Suprapubic skin (tissue), 4 donors: ENCODE measurements at regions not wholly inside any gene's neighbourhood (a gene's known extent, or its start where the extent isn't known, plus 50 kb on each side); places are given as distances from the start of the nearest gene placed in this dataset.

Source experiments
- DNase-seq, 2 donors: peaks; one replicate each; pipeline ENCODE4 v3.0.0-alpha.2; 2019; ENCODE audit warnings: low spot score in 2 of 2
- H3K27ac ChIP-seq: fragments of 200-600 bp; sonication (generic); one replicate; pipeline ENCODE4 v1.5.1; 2019
- H3K27me3 ChIP-seq: fragments of 200-600 bp; sonication (generic); one replicate; pipeline ENCODE4 v1.5.1; 2019
- H3K36me3 ChIP-seq: fragments of 200-600 bp; sonication (generic); one replicate; pipeline ENCODE4 v1.5.1; 2019
- H3K4me1 ChIP-seq: fragments of 200-600 bp; sonication (generic); one replicate; pipeline ENCODE4 v1.5.1; 2019
- H3K4me3 ChIP-seq: fragments of 200-600 bp; sonication (generic); one replicate; pipeline ENCODE4 v1.5.1; 2019; ENCODE audit warnings: mild to moderate bottlenecking
- H3K9me3 ChIP-seq: fragments of 200-600 bp; sonication (generic); one replicate; pipeline ENCODE4 v1.5.1; 2019
- CTCF ChIP-seq, 2 donors: fragments of 200-600 bp in 1 of 2; fragments of 450-650 bp in 1 of 2; sonication (generic) in 1 of 2; IDR thresholded peaks; one replicate each; pipeline ENCODE4 v1.5.1; 2016 to 2019; ENCODE audit warnings: antibody characterized with exemption in 2 of 2, mild to moderate bottlenecking in 1 of 2, moderate library complexity in 1 of 2
- EP300 ChIP-seq: sonication (generic); formaldehyde crosslinking; IDR thresholded peaks from one replicate; pipeline ENCODE4 v1.6.1; 2017; ENCODE audit warnings: antibody characterized with exemption
- POLR2A ChIP-seq, 2 donors: fragments of 450-650 bp; IDR thresholded peaks; one replicate each; pipeline ENCODE4 v1.6.1; 2017; ENCODE audit warnings: antibody characterized with exemption in 2 of 2, mild to moderate bottlenecking in 2 of 2, moderate library complexity in 2 of 2
- POLR2AphosphoS5 ChIP-seq, 3 donors: sonication (generic); formaldehyde crosslinking; IDR thresholded peaks; one replicate each; pipeline ENCODE4 v1.6.1; 2017; ENCODE audit warnings: antibody characterized with exemption in 3 of 3
- WGBS: methylation state at CpG from one replicate; pipeline ENCODE4 v1.1.5; 2018; 5-methylcytosine and 5-hydroxymethylcytosine counted together

GRCh38 chr1:228911225-228912210 is 176.2 kb downstream of the RHOU start:
- H3K9me3 ChIP-seq = no peaks in the 10 kb centered on the region
- H3K27ac ChIP-seq = no peak overlapping the region
- no peaks in the 10 kb centered on the region for H3K27me3 ChIP-seq
- H3K4me1 ChIP-seq = no peaks in the 10 kb centered on the region
- no peak overlapping the region for H3K4me3 ChIP-seq
- DNase-seq = no peak
- 75% methylated on average over 14 of the region's 14 CpGs for WGBS
- no peaks in the 10 kb centered on the region for H3K36me3 ChIP-seq
- TF ChIP-seq EP300 (no peak), CTCF (IDR thresholded peaks at IDR 0.05) (no peak), POLR2AphosphoS5 (IDR thresholded peaks at IDR 0.05) (no peak), POLR2A (IDR thresholded peaks at IDR 0.05) (no peak)

- Histone ChIP-seq H3K9me3 (no peaks in the 10 kb centered on the region), H3K27me3 (no peaks in the 10 kb centered on the region), H3K4me3 (no peak overlapping the region), H3K27ac (no peak overlapping the region), H3K36me3 (no peaks in the 10 kb centered on the region), H3K4me1 (no peaks in the 10 kb centered on the region)
- TF ChIP-seq EP300 = no peak
- 92% methylated on average over 8 of the region's 8 CpGs for WGBS
- no peak for DNase-seq
Measured at GRCh38 chr1:228913626-228914414, 178.5 kb downstream of the RHOU start.

GRCh38 chr1:228914700-228915099 is 179.4 kb downstream of the RHOU start:
- Histone ChIP-seq H3K27me3 (no peaks in the 10 kb centered on the region), H3K4me1 (no peaks in the 10 kb centered on the region), H3K9me3 (no peaks in the 10 kb centered on the region), H3K36me3 (no peaks in the 10 kb centered on the region), H3K4me3 (no peak overlapping the region), H3K27ac (no peak overlapping the region)
- DNase-seq = no peak
- no peak for TF ChIP-seq CTCF (IDR thresholded peaks at IDR 0.05)
- no peak for TF ChIP-seq POLR2AphosphoS5 (IDR thresholded peaks at IDR 0.05)
- TF ChIP-seq POLR2A (IDR thresholded peaks at IDR 0.05) = no peak
- no peak for TF ChIP-seq EP300
- WGBS = 79% methylated on average over 1 of the region's 1 CpG

GRCh38 chr1:228917342-228917741 is 182.1 kb downstream of the RHOU start:
- no peaks in the 10 kb centered on the region for H3K36me3 ChIP-seq
- no peaks in the 10 kb centered on the region for H3K9me3 ChIP-seq
- no peak overlapping the region for H3K27ac ChIP-seq
- no peak for DNase-seq
- H3K4me1 ChIP-seq = no peaks in the 10 kb centered on the region
- no peaks in the 10 kb centered on the region for H3K27me3 ChIP-seq
- H3K4me3 ChIP-seq = no peak overlapping the region
- 87% methylated on average over 9 of the region's 9 CpGs for WGBS
- TF ChIP-seq POLR2A (IDR thresholded peaks at IDR 0.05) (no peak), POLR2AphosphoS5 (IDR thresholded peaks at IDR 0.05) (no peak), CTCF (IDR thresholded peaks at IDR 0.05) (no peak), EP300 (no peak)

- TF ChIP-seq POLR2A (IDR thresholded peaks at IDR 0.05) (no peak), EP300 (no peak), CTCF (IDR thresholded peaks at IDR 0.05) (no peak), POLR2AphosphoS5 (IDR thresholded peaks at IDR 0.05) (no peak)
- no peak for DNase-seq
- whole genome bisulfite sequencing = 88% methylated on average over 2 of the region's 2 CpGs
- H3K27me3 ChIP-seq = no peaks in the 10 kb centered on the region
- no peak overlapping the region for H3K4me3 ChIP-seq
- no peaks in the 10 kb centered on the region for H3K9me3 ChIP-seq
- H3K27ac ChIP-seq = no peak overlapping the region
- H3K4me1 ChIP-seq = no peaks in the 10 kb centered on the region
- H3K36me3 ChIP-seq = no peaks in the 10 kb centered on the region
Measured at GRCh38 chr1:228917755-228918154, 182.5 kb downstream of the RHOU start.
